Left ventricle myocardium inferior (tissue), 1 donor: ENCODE measurements at regions not wholly inside any gene's neighbourhood (a gene's known extent, or its start where the extent isn't known, plus 50 kb on each side); places are given as distances from the start of the nearest gene placed in this dataset.

Source experiments
- DNase-seq: peaks from one replicate; pipeline ENCODE4 v3.0.0-alpha.2; 2020
- H3K27ac ChIP-seq: fragments of 200-600 bp; replicated peaks from 2 replicates; pipeline ENCODE4 v1.8.0; 2021
- H3K27me3 ChIP-seq: fragments of 200-600 bp; 2 replicates; pipeline ENCODE4 v1.8.0; 2021; ENCODE audit warnings: low read depth
- H3K36me3 ChIP-seq: fragments of 200-600 bp; 2 replicates; pipeline ENCODE4 v1.8.0; 2021
- H3K4me1 ChIP-seq: fragments of 200-600 bp; 2 replicates; pipeline ENCODE4 v1.8.0; 2021
- H3K4me3 ChIP-seq: fragments of 200-600 bp; 2 replicates; pipeline ENCODE4 v1.8.0; 2021; ENCODE audit warnings: mild to moderate bottlenecking, moderate library complexity
- H3K9me3 ChIP-seq: fragments of 200-600 bp; replicated peaks from 2 replicates; pipeline ENCODE4 v1.8.0; 2021
- CTCF ChIP-seq: fragments of 200-600 bp; IDR thresholded peaks from 2 replicates; pipeline ENCODE4 v1.8.0; 2021; ENCODE audit warnings: antibody characterized with exemption, mild to moderate bottlenecking, borderline replicate concordance
- intact Hi-C: fragments of 100-400 bp; cut with micrococcal nuclease; formaldehyde crosslinking; loops from one replicate; pipeline ENCODE4 v1.11.0; 2022
- donor health status: DM: no; HTN: yes; CAD: no; lungs with severe emphysema.

DNA sequence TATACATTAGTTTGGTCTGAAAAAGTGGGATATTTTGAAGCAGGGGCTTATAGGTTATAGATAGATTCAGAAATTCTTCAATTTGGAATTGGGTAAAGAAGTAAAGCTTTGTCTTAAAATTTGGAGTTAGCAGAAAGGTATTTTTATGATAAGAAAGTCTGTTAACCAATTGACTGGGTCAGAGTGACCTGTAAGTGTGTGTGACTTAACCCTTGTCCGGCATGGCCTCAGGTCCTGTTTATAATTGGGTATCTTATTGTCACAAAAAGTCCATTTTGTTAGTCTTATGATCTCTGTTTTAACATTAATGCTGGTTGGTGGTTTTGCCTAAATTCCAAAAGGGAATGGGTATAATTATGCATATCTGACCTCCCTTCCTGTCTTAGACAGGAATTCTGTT lies 444.2 kb upstream of the NAALADL2 start:
- Histone ChIP-seq H3K27ac (no peak overlapping the region), H3K27me3 (no peaks in the 10 kb centered on the region), H3K4me1 (peaks cover 6% of the 10 kb centered on the region), H3K9me3 (no peaks in the 10 kb centered on the region), H3K4me3 (no peak overlapping the region), H3K36me3 (no peaks in the 10 kb centered on the region)
- TF ChIP-seq CTCF: no peak
- no peak for DNase-seq
- intact Hi-C loops: no loop called here

DNA sequence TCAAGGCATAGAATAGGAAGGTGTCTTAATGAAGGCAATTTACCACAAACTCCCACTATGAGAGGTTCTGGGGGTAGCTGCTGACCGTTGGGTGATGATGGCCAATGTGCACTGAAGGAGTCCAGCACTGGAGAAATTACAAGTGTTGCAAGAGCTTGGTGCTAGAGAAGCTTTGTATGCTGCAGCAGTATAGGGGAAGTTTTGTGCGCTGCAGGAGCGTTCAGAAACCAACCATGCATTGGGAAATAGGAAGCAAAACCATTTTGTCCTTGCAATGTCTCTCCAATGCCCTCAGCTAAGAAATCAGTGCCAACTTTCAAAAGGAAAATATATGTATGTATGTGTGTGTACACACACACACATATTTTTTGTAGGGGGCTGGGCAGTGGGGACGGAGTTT lies 441.6 kb upstream of the NAALADL2 start:
- intact Hi-C loops: no loop called here
- Histone ChIP-seq H3K27me3 (no peaks in the 10 kb centered on the region), H3K36me3 (no peaks in the 10 kb centered on the region), H3K9me3 (no peaks in the 10 kb centered on the region), H3K4me1 (peaks cover 6% of the 10 kb centered on the region), H3K4me3 (no peak overlapping the region), H3K27ac (no peak overlapping the region)
- no peak for DNase-seq
- TF ChIP-seq CTCF: no peak

GRCh38 chr3:174419216-174419615 lies 439.9 kb upstream of the NAALADL2 start:
- DNase-seq: no peak
- TF ChIP-seq CTCF: no peak
- intact Hi-C loops: no loop called here
- no peak overlapping the region for H3K27ac ChIP-seq
- no peaks in the 10 kb centered on the region for H3K27me3 ChIP-seq
- H3K4me3 ChIP-seq: no peak overlapping the region
- H3K36me3 ChIP-seq: no peaks in the 10 kb centered on the region
- H3K9me3 ChIP-seq: no peaks in the 10 kb centered on the region
- peaks cover 6% of the 10 kb centered on the region for H3K4me1 ChIP-seq

- Histone ChIP-seq H3K4me3 (no peak overlapping the region), H3K27ac (no peak overlapping the region), H3K36me3 (no peaks in the 10 kb centered on the region), H3K27me3 (no peaks in the 10 kb centered on the region), H3K9me3 (no peaks in the 10 kb centered on the region), H3K4me1 (peaks cover 4% of the 10 kb centered on the region)
- DNase-seq: no peak
- intact Hi-C loops: no loop called here
- TF ChIP-seq CTCF: no peak
Observed at GRCh38 chr3:174423936-174424335, 435.2 kb upstream of the NAALADL2 start.

GRCh38 chr3:174424656-174425055 lies 434.5 kb upstream of the NAALADL2 start:
- H3K27ac ChIP-seq: no peak overlapping the region
- intact Hi-C loops: no loop called here
- DNase-seq: no peak
- no peak for TF ChIP-seq CTCF
- no peaks in the 10 kb centered on the region for H3K36me3 ChIP-seq
- no peaks in the 10 kb centered on the region for H3K4me1 ChIP-seq
- no peaks in the 10 kb centered on the region for H3K27me3 ChIP-seq
- no peaks in the 10 kb centered on the region for H3K9me3 ChIP-seq
- no peak overlapping the region for H3K4me3 ChIP-seq

DNA sequence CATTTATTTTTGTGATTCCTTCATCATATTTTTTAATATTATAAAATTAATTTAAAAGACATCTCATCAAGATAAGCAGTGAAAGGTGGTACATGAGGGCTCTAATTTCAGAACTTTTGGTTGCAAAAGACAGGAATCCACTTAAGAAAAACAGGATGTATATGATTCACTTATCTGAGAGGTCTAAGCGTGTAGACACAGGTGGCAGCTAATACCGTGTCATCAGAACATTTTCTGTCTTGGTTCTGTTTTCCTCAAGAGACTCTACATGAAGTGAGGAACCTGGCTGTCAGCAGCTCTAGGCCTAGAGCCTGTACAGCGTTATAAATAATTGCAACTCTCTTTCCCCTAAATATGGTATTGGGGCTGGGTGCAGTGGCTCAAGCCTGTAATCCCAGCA lies 433.7 kb upstream of the NAALADL2 start:
- no peaks in the 10 kb centered on the region for H3K36me3 ChIP-seq
- intact Hi-C loops: no loop called here
- no peaks in the 10 kb centered on the region for H3K4me1 ChIP-seq
- no peak overlapping the region for H3K27ac ChIP-seq
- no peaks in the 10 kb centered on the region for H3K9me3 ChIP-seq
- TF ChIP-seq CTCF: no peak
- no peak overlapping the region for H3K4me3 ChIP-seq
- DNase-seq: no peak
- H3K27me3 ChIP-seq: no peaks in the 10 kb centered on the region
